Heart right ventricle (tissue), 16 donors: ENCODE measurements at regions not wholly inside any gene's neighbourhood (a gene's known extent, or its start where the extent isn't known, plus 50 kb on each side); places are given as distances from the start of the nearest gene placed in this dataset.

Source experiments
- ATAC-seq, 8 donors: fragments of 200-7000 bp; cut with Tn5 transposase; one replicate each; pipeline ENCODE4 v1.9.1; 2020; ENCODE audit warnings: mild to moderate bottlenecking in 8 of 8, moderate library complexity in 8 of 8, moderate number of reproducible peaks in 1 of 8
- DNase-seq, 2 donors: peaks; one replicate each; pipeline ENCODE4 v3.0.0-alpha.2; 2020
- H3K27ac ChIP-seq, 10 donors: fragments of 200-600 bp; sonication (generic) in 2 of 10; one replicate each; pipeline versions ENCODE4 v1.5.0 to v1.8.0; 2020 to 2022; ENCODE audit warnings: mild to moderate bottlenecking in 3 of 10
- H3K27me3 ChIP-seq, 7 donors: fragments of 200-600 bp; one replicate each; pipeline ENCODE4 v1.8.0; 2021 to 2022; ENCODE audit warnings: mild to moderate bottlenecking in 2 of 7
- H3K36me3 ChIP-seq, 9 donors: fragments of 200-600 bp; sonication (generic) in 1 of 9; one replicate each; pipeline versions ENCODE4 v1.5.0 to v1.8.0; 2020 to 2022; ENCODE audit warnings: mild to moderate bottlenecking in 2 of 9
- H3K4me1 ChIP-seq, 9 donors: fragments of 200-600 bp; sonication (generic) in 1 of 9; one replicate each; pipeline versions ENCODE4 v1.5.0 to v1.8.0; 2020 to 2022; ENCODE audit warnings: mild to moderate bottlenecking in 4 of 9
- H3K4me3 ChIP-seq, 10 donors: fragments of 200-600 bp; sonication (generic) in 2 of 10; one replicate each; pipeline versions ENCODE4 v1.5.0 to v1.8.0; 2020 to 2022; ENCODE audit warnings: mild to moderate bottlenecking in 7 of 10, moderate library complexity in 2 of 10
- H3K9me3 ChIP-seq, 11 donors: fragments of 200-600 bp in 10 of 11; sonication (generic) in 2 of 11; one replicate each; pipeline versions ENCODE4 v1.5.0 to v1.8.0; 2013 to 2022; ENCODE audit warnings: mild to moderate bottlenecking in 2 of 11, control low read depth in 1 of 11, moderate library complexity in 1 of 11
- WGBS, 2 donors: extraction: QIAGEN DNeasy Blood & Tissue Kit; methylation state at CpG; one replicate each; pipeline ENCODE4 v1.1.7; 2013; ENCODE audit warnings: inconsistent platforms in 1 of 2; 5-methylcytosine and 5-hydroxymethylcytosine counted together
- intact Hi-C, 10 donors: fragments of 100-400 bp; cut with DNase I; formaldehyde crosslinking; loops; one replicate each; pipeline versions ENCODE4 v1.11.1 to v1.14.2; 2022
- TF ChIP-seq, protein P1 (sequence below), 9 donors: fragments of 200-600 bp; sonication (generic) in 2 of 9; IDR thresholded peaks; one replicate each; pipeline versions ENCODE4 v1.5.0 to v1.8.0; 2021 to 2022; ENCODE audit warnings: antibody characterized with exemption in 9 of 9, mild to moderate bottlenecking in 5 of 9, moderate library complexity in 1 of 9
- donor health status: Arrhythmogenic right ventricular cardiomyopathy.
- donor health status: ischemic (EF 13 %, LVEDD 7.1; RV severe dilation, severe dysfunction).
- donor health status: healthy with polysubstance abuse.
- donor health status: DM: no; HTN: yes; CAD: no.
- donor health status: DM: no; HTN: no; CAD: no.
- donor health status: ischemic (EF 25% LVEDD 6.9; RV normal size, moderate dysfunction).
- donor health status: ischemic (EF 25% LVEDD 5.7; RV mildly dilated, moderate dysfunction).
- donor health status: healthy.
- donor health status: DM: yes; HTN: yes; CAD: no.
- donor health status: Ischemic cardiomyopathy.
- donor health status: ischemic (EF 35%, LVEDD 5.7; RV mildly dilated, moderate dysfunction).
- donor health status: nonischemic (EF 11% LVEDD 7.7; RV severe dilation, severe dysfunction).
- donor health status: DM: yes; HTN: yes; CAD: no.
- donor health status: PGD.
- donor health status: ischemic (EF 29% LVEDD 5.4; RV normal size, mild dysfunction).
- donor health status: nonischemic (EF 23%, LVEDD 6.1; RV moderate dilation, normal function).

DNA sequence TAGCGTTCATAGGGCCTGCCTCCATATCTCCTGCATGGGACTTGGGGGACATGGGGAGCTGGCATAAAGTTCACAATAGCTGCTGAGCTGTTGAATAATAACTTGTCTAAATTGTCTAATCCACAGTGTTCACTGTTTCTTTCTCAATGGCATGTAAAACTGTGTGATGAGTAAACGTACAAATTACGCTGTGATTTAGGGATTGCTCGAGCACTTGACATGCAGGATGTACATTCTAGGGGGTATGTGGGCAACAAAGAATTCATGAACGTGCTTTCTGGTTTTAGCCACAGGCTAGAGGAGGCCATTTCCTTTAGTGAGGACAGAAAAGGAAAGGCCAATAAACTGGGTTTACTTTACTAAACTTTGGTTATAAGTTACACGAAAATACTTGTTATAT is 534.2 kb upstream of the ZWINT start:
- H3K36me3 ChIP-seq, result no peaks in the 10 kb centered on the region
- DNase-seq (no peak), ATAC-seq (no peak)
- no peak overlapping the region for H3K4me3 ChIP-seq
- H3K27ac ChIP-seq, result no peak overlapping the region
- intact Hi-C loops, result no loop called here
- 72 to 76% methylated on average over 6 of the region's 6 CpGs for WGBS, 2 donors
- no peaks in the 10 kb centered on the region for H3K27me3 ChIP-seq
- TF ChIP-seq, protein P1, sequence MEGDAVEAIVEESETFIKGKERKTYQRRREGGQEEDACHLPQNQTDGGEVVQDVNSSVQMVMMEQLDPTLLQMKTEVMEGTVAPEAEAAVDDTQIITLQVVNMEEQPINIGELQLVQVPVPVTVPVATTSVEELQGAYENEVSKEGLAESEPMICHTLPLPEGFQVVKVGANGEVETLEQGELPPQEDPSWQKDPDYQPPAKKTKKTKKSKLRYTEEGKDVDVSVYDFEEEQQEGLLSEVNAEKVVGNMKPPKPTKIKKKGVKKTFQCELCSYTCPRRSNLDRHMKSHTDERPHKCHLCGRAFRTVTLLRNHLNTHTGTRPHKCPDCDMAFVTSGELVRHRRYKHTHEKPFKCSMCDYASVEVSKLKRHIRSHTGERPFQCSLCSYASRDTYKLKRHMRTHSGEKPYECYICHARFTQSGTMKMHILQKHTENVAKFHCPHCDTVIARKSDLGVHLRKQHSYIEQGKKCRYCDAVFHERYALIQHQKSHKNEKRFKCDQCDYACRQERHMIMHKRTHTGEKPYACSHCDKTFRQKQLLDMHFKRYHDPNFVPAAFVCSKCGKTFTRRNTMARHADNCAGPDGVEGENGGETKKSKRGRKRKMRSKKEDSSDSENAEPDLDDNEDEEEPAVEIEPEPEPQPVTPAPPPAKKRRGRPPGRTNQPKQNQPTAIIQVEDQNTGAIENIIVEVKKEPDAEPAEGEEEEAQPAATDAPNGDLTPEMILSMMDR (IDR thresholded peaks at IDR 0.05), result no peak
- peaks cover 0 to 13% (median 0%) of the 10 kb centered on the region in 11 donors for H3K9me3 ChIP-seq
- no peaks in the 10 kb centered on the region for H3K4me1 ChIP-seq

DNA sequence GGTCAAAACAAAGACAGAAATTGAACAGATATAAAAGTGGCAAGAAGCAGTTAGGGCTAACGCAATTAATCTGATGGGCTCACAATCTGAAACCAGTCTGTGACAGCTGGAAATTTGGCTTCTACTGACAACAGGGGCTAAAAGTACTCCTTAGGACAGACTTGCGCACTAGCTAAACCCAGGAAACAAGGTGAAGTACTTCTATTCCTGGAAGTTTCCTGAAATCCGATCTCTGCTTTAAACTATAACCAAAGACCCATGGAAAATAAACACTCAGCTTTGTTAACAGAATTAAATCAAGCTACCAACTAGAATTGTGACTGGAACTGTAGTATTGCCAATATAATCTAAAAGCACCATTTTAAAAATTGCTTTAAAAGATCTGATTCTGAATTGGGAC is 520.2 kb upstream of the ZWINT start:
- no peak for ATAC-seq
- intact Hi-C loops, result no loop called here
- 28 to 33% methylated on average over 3 of the region's 3 CpGs for WGBS, 2 donors

DNA sequence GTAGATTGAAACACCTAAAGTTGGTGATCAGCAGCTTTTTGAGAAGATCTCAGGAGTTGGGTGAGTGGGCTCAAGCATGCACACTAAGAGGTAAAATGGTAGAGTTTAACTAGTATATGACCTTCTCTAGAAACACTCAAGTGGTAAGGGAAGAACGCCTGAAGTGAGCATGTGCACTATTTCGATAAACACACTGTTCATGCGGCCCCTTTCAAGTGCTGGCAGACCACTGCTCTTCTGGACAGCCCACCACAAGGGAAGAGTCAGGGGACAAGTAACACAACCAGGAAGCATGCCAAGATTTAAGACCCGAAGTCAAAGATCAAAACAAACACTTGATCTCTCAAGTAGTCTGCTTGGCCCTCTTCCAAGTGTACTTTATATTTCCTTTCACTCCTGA is 519.5 kb upstream of the ZWINT start:
- intact Hi-C loops, result no loop called here
- Histone ChIP-seq H3K9me3 (peaks cover 0 to 14% (median 0%) of the 10 kb centered on the region in 11 donors), H3K27me3 (no peaks in the 10 kb centered on the region), H3K4me1 (no peaks in the 10 kb centered on the region), H3K27ac (no peak overlapping the region), H3K4me3 (no peak overlapping the region), H3K36me3 (no peaks in the 10 kb centered on the region)
- DNase-seq (no peak), ATAC-seq (no peak)
- TF ChIP-seq, protein P1 (IDR thresholded peaks at IDR 0.05), result no peak
- WGBS, 2 donors, result 29 to 42% methylated on average over 4 of the region's 4 CpGs

More for the DNA sequence above, 520.2 kb upstream of the ZWINT start:
- no peaks in the 10 kb centered on the region for H3K36me3 ChIP-seq
- no peak for DNase-seq
- H3K9me3 ChIP-seq, result peaks cover 0 to 14% (median 0%) of the 10 kb centered on the region in 11 donors
- no peak overlapping the region for H3K4me3 ChIP-seq
- no peaks in the 10 kb centered on the region for H3K27me3 ChIP-seq
- H3K27ac ChIP-seq, result no peak overlapping the region
- TF ChIP-seq, protein P1 (IDR thresholded peaks at IDR 0.05), result no peak
- H3K4me1 ChIP-seq, result no peaks in the 10 kb centered on the region

DNA sequence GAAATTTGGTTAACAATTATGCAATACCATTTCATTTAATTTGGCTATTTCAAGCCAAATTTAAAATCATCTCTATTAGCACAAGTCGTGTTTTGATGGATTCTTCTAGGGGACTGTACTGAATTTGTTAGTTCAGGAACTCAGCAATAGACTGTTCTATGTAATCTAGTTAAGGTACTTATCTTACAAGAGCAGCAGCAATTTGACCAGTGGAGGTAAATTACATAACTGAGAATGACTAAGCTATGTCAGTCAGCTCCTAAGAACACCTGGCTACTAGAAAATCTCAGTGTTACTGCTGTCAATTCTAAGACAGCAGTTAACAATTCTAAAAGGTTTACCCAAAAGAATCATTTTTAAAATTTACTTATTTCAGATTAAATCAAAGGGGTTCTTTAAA is 513.9 kb upstream of the ZWINT start:
- H3K27ac ChIP-seq, result no peak overlapping the region
- no peaks in the 10 kb centered on the region for H3K4me1 ChIP-seq
- peaks cover 0 to 13% (median 0%) of the 10 kb centered on the region in 11 donors for H3K9me3 ChIP-seq
- ATAC-seq, result no peak
- intact Hi-C loops, result no loop called here
- no peak for DNase-seq
- H3K4me3 ChIP-seq, result no peak overlapping the region
- no peaks in the 10 kb centered on the region for H3K36me3 ChIP-seq
- WGBS, 2 donors, result 48 to 55% methylated on average over 1 of the region's 1 CpG
- H3K27me3 ChIP-seq, result no peaks in the 10 kb centered on the region
- TF ChIP-seq, protein P1 (IDR thresholded peaks at IDR 0.05), result no peak
